Neuronal stem cell (in vitro differentiated cells): ENCODE measurements at regions not wholly inside any gene's neighbourhood (a gene's known extent, or its start where the extent isn't known, plus 50 kb on each side); places are given as distances from the start of the nearest gene placed in this dataset.

ENCODE experiments used
- DNase-seq: peaks from one replicate; pipeline ENCODE4 v3.0.0-alpha.2; 2013; ENCODE audit warnings: low spot score
- H2AFZ ChIP-seq: one replicate; pipeline ENCODE4 v1.6.1; 2013; ENCODE audit warnings: mild to moderate bottlenecking, low read length, inconsistent platforms
- H2AK5ac ChIP-seq: 2 replicates; pipeline ENCODE4 v1.6.1; 2013; ENCODE audit warnings: low read depth, mild to moderate bottlenecking, inconsistent platforms, low read length, moderate library complexity, mixed read lengths
- H2BK120ac ChIP-seq: 2 replicates; pipeline ENCODE4 v1.6.1; 2013; ENCODE audit warnings: low read depth, mild to moderate bottlenecking, inconsistent platforms, low read length, moderate library complexity, mixed read lengths
- H2BK12ac ChIP-seq: one replicate; pipeline ENCODE4 v1.6.1; 2013; ENCODE audit warnings: low read length, inconsistent platforms
- H2BK15ac ChIP-seq: 2 replicates; pipeline ENCODE4 v1.6.1; 2013; ENCODE audit warnings: mild to moderate bottlenecking, low read length, inconsistent platforms, mixed read lengths
- H2BK5ac ChIP-seq: one replicate; pipeline ENCODE4 v1.6.1; 2013; ENCODE audit warnings: inconsistent platforms, mild to moderate bottlenecking, low read length, moderate library complexity
- H3K14ac ChIP-seq: one replicate; pipeline ENCODE4 v1.6.1; 2013; ENCODE audit warnings: low read length, inconsistent platforms
- H3K18ac ChIP-seq: 2 replicates; pipeline ENCODE4 v1.6.1; 2013; ENCODE audit warnings: low read length, inconsistent platforms
- H3K23ac ChIP-seq: 2 replicates; pipeline ENCODE4 v1.6.1; 2013; ENCODE audit warnings: low read depth, mild to moderate bottlenecking, mixed read lengths, low read length, inconsistent platforms; ENCODE audit not compliant: poor library complexity
- H3K27ac ChIP-seq: replicated peaks from 3 replicates; pipeline ENCODE4 v1.5.1; 2013; ENCODE audit warnings: low read length, inconsistent platforms
- H3K27me3 ChIP-seq, 3 experiments: 2 replicates each; pipeline ENCODE4 v1.6.1; 2013; ENCODE audit warnings: low read length in 3 of 3, mild to moderate bottlenecking in 2 of 3, inconsistent platforms in 1 of 3, low read depth in 1 of 3, mixed read lengths in 1 of 3, moderate library complexity in 1 of 3; ENCODE audit not compliant: control insufficient read depth in 3 of 3, insufficient read depth in 3 of 3
- H3K36me3 ChIP-seq, 2 donors: replicated peaks in 1 of 2; 2 replicates each; pipeline ENCODE4 v1.6.1; 2013; ENCODE audit warnings: low read length in 2 of 2; ENCODE audit not compliant: control insufficient read depth in 2 of 2, insufficient read depth in 2 of 2
- H3K4ac ChIP-seq: 2 replicates; pipeline ENCODE4 v1.6.1; 2013; ENCODE audit warnings: inconsistent platforms, mild to moderate bottlenecking, low read length, moderate library complexity
- H3K4me1 ChIP-seq, 2 donors: 1 replicate in 1 of 2; 2 replicates in 1 of 2; pipeline ENCODE4 v1.6.1; 2013; ENCODE audit warnings: low read length in 2 of 2, low read depth in 1 of 2; ENCODE audit not compliant: control insufficient read depth in 2 of 2, insufficient read depth in 1 of 2
- H3K4me2 ChIP-seq: one replicate; pipeline ENCODE4 v1.6.1; 2013; ENCODE audit warnings: mild to moderate bottlenecking, low read length, inconsistent platforms; ENCODE audit not compliant: insufficient read depth, poor library complexity, severe bottlenecking
- H3K4me3 ChIP-seq, 2 donors: 2 replicates each; pipeline ENCODE4 v1.5.1; 2013; ENCODE audit warnings: low read length in 2 of 2, mild to moderate bottlenecking in 2 of 2, inconsistent platforms in 1 of 2, moderate library complexity in 1 of 2
- H3K79me1 ChIP-seq: one replicate; pipeline ENCODE4 v1.6.1; 2013; ENCODE audit warnings: low read depth, mild to moderate bottlenecking, inconsistent platforms, low read length, moderate library complexity
- H3K9ac ChIP-seq: one replicate; pipeline ENCODE4 v1.6.1; 2013; ENCODE audit warnings: mild to moderate bottlenecking, low read depth, low read length, inconsistent platforms; ENCODE audit not compliant: poor library complexity
- H3K9me3 ChIP-seq, 2 donors: replicated peaks in 1 of 2; 2 replicates each; pipeline versions ENCODE3 to v1.6.1; 2013; ENCODE audit warnings: low read length in 2 of 2, mild to moderate bottlenecking in 2 of 2, inconsistent platforms in 1 of 2, low read depth in 1 of 2, mixed read lengths in 1 of 2, moderate library complexity in 1 of 2; ENCODE audit not compliant: control insufficient read depth in 2 of 2, insufficient read depth in 1 of 2
- H4K8ac ChIP-seq: one replicate; pipeline ENCODE4 v1.6.1; 2013; ENCODE audit warnings: low read depth, mild to moderate bottlenecking, inconsistent platforms, low read length, moderate library complexity
- H4K91ac ChIP-seq: one replicate; pipeline ENCODE4 v1.6.1; 2013; ENCODE audit warnings: low read length, low read depth, mild to moderate bottlenecking, inconsistent platforms; ENCODE audit not compliant: poor library complexity
- WGBS, 2 donors: extraction: QIAGEN DNeasy Blood & Tissue Kit; methylation state at CpG; one replicate each; pipeline ENCODE4 v1.1.7; 2013; ENCODE audit warnings: missing lambda C conversion rate in 2 of 2, mixed read lengths in 1 of 2; ENCODE audit not compliant: insufficient read length in 2 of 2, insufficient replicate concordance in 1 of 2; ENCODE audit errors: extremely low coverage in 2 of 2; 5-methylcytosine and 5-hydroxymethylcytosine counted together

GRCh38 chr3:132964266-132964665 lies 73.9 kb upstream of the TMEM108 start:
- Histone ChIP-seq H3K4me2 (no peak overlapping the region), H2BK12ac (no peak overlapping the region), H2AK5ac (no peak overlapping the region), H4K8ac (no peak overlapping the region), H3K27me3 (no peaks in the 10 kb centered on the region), H3K9ac (no peak overlapping the region), H3K36me3 (no peaks in the 10 kb centered on the region), H3K4ac (no peak overlapping the region), H2BK5ac (no peak overlapping the region), H3K4me1 (no peaks in the 10 kb centered on the region), H3K9me3 (no peaks in the 10 kb centered on the region), H4K91ac (no peak overlapping the region), H3K79me1 (no peaks in the 10 kb centered on the region), H3K27ac (no peak overlapping the region), H3K4me3 (no peak overlapping the region), H2BK15ac (no peak overlapping the region), H3K23ac (no peak overlapping the region), H3K14ac (no peak overlapping the region), H2AFZ (no peak overlapping the region), H3K18ac (no peak overlapping the region), H2BK120ac (no peak overlapping the region)
- DNase-seq, result no peak
- no CpG with 5 or more reads among the region's 3 CpGs for WGBS, 2 donors

GRCh38 chr3:132963786-132964185 lies 74.4 kb upstream of the TMEM108 start:
- Histone ChIP-seq H3K36me3 (no peaks in the 10 kb centered on the region), H3K14ac (no peak overlapping the region), H3K27me3 (no peaks in the 10 kb centered on the region), H3K27ac (no peak overlapping the region), H3K18ac (no peak overlapping the region), H2BK5ac (no peak overlapping the region), H3K23ac (no peak overlapping the region), H3K9ac (no peak overlapping the region), H2AK5ac (no peak overlapping the region), H3K9me3 (no peaks in the 10 kb centered on the region), H3K4me3 (no peak overlapping the region), H2BK15ac (no peak overlapping the region), H4K8ac (no peak overlapping the region), H3K79me1 (no peaks in the 10 kb centered on the region), H3K4me1 (no peaks in the 10 kb centered on the region), H2BK12ac (no peak overlapping the region), H2BK120ac (no peak overlapping the region), H2AFZ (no peak overlapping the region), H3K4me2 (no peak overlapping the region), H4K91ac (no peak overlapping the region), H3K4ac (no peak overlapping the region)
- DNase-seq, result no peak
- WGBS, 2 donors, result no CpG with 5 or more reads among the region's 2 CpGs

DNA sequence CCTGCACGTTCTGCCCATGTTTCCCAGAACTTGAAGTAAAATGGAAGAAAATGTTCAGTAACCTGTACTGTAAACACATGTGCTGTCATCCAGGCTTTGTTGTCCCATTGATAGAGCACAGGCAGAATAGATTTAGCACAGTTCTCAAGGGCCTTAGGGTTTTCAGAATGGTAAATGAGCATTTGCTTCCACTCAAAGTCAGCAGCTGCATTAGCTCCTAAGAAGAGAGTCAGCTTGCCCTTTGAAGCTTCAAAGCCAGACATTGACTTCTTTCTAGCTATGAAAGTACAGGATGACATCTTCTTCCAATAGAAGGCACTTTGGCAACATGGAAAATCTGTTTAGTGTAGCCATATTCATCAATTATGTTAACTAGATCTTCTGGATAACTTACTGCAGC lies 76.2 kb upstream of the TMEM108 start:
- Histone ChIP-seq H3K4me2 (no peak overlapping the region), H3K4me3 (no peak overlapping the region), H2BK15ac (no peak overlapping the region), H3K9ac (no peak overlapping the region), H3K79me1 (no peaks in the 10 kb centered on the region), H3K18ac (no peak overlapping the region), H3K9me3 (no peaks in the 10 kb centered on the region), H4K91ac (no peak overlapping the region), H2AFZ (no peak overlapping the region), H4K8ac (no peak overlapping the region), H3K27ac (no peak overlapping the region), H2AK5ac (no peak overlapping the region), H2BK5ac (no peak overlapping the region), H3K27me3 (no peaks in the 10 kb centered on the region), H3K36me3 (no peaks in the 10 kb centered on the region), H2BK12ac (no peak overlapping the region), H3K23ac (no peak overlapping the region), H3K4ac (no peak overlapping the region), H3K4me1 (no peaks in the 10 kb centered on the region), H3K14ac (no peak overlapping the region), H2BK120ac (no peak overlapping the region)
- WGBS, 2 donors, result no CpG with 5 or more reads among the region's 1 CpG
- no peak for DNase-seq

DNA sequence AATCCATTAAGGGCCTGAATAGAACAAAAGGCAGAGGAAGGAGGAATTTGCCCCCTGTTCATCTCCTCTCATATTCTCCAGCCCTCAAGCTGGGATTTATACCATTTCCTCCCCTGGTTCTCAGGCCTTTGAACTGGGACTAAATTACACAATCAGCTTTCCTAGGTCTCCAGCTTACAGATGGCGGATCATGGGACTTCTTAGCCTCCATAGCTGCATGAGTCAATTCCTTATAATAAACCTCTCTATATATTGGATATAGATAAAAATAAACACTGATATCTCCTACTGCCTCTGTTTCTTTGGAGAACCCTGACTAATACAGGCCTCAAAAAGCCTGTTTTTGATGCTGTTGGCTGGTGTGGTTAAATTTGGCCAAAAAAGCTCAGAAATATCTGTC lies 84.5 kb upstream of the TMEM108 start:
- H3K23ac ChIP-seq, result no peak overlapping the region
- no peak for DNase-seq
- no peaks in the 10 kb centered on the region for H3K27me3 ChIP-seq
- H2BK12ac ChIP-seq, result no peak overlapping the region
- H2BK120ac ChIP-seq, result no peak overlapping the region
- no peak overlapping the region for H2AK5ac ChIP-seq
- H3K27ac ChIP-seq, result no peak overlapping the region
- H3K79me1 ChIP-seq, result no peaks in the 10 kb centered on the region
- no peak overlapping the region for H3K4me3 ChIP-seq
- no peaks in the 10 kb centered on the region for H3K36me3 ChIP-seq
- no peak overlapping the region for H2BK5ac ChIP-seq
- WGBS, 2 donors, result no CpG with 5 or more reads among the region's 1 CpG
- no peak overlapping the region for H4K8ac ChIP-seq
- no peak overlapping the region for H3K4me2 ChIP-seq
- H3K18ac ChIP-seq, result no peak overlapping the region
- H3K14ac ChIP-seq, result no peak overlapping the region
- H2BK15ac ChIP-seq, result no peak overlapping the region
- H4K91ac ChIP-seq, result no peak overlapping the region
- H3K9me3 ChIP-seq, result no peaks in the 10 kb centered on the region
- no peak overlapping the region for H2AFZ ChIP-seq
- H3K4me1 ChIP-seq, result no peaks in the 10 kb centered on the region
- no peak overlapping the region for H3K4ac ChIP-seq
- H3K9ac ChIP-seq, result no peak overlapping the region
